OCI-LY3 (cell line): ENCODE measurements at regions not wholly inside any gene's neighbourhood (a gene's known extent, or its start where the extent isn't known, plus 50 kb on each side); places are given as distances from the start of the nearest gene placed in this dataset.
A peak's percentile ranks its signal among the peaks of the same experiment; 100 is the strongest.

ENCODE experiments used
- H2AFZ ChIP-seq: fragments of 200-600, 300-600 bp; shearing (Covaris generic); 2 replicates; pipeline ENCODE4 v1.6.0; 2014; ENCODE audit warnings: antibody characterized with exemption, low read depth, low read length
- H3K27ac ChIP-seq: fragments of 200-600, 300-600 bp; sonication (generic); 2 replicates; pipeline ENCODE4 v1.5.1; 2014; ENCODE audit warnings: mild to moderate bottlenecking, low read length, moderate library complexity, mixed read lengths
- H3K27me3 ChIP-seq: fragments of 200-600, 300-600 bp; sonication (generic); 2 replicates; pipeline ENCODE4 v1.6.1; 2014; ENCODE audit warnings: low read depth, low read length, mixed read lengths
- H3K36me3 ChIP-seq: fragments of 200-600, 300-600 bp; sonication (generic); replicated peaks from 2 replicates; pipeline ENCODE3; 2014; ENCODE audit warnings: low read depth, low read length, mixed read lengths
- H3K4me1 ChIP-seq: fragments of 300-600, 200-600 bp; sonication (generic); 2 replicates; pipeline ENCODE4 v1.6.1; 2014; ENCODE audit warnings: low read length, mixed read lengths
- H3K4me2 ChIP-seq: fragments of 200-600, 300-600 bp; sonication (generic); 2 replicates; pipeline ENCODE4 v1.6.1; 2014; ENCODE audit warnings: low read length, mixed read lengths
- H3K4me3 ChIP-seq: fragments of 300-600, 200-600 bp; sonication (generic); 2 replicates; pipeline ENCODE4 v1.5.1; 2014; ENCODE audit warnings: antibody characterized with exemption, mild to moderate bottlenecking, low read length, moderate library complexity
- H3K79me2 ChIP-seq: fragments of 300-600, 200-600 bp; shearing (Covaris generic); 2 replicates; pipeline ENCODE4 v1.6.1; 2014; ENCODE audit warnings: mild to moderate bottlenecking, low read length, mixed read lengths
- H3K9ac ChIP-seq: fragments of 300-600, 200-600 bp; shearing (Covaris generic); 2 replicates; pipeline ENCODE4 v1.6.0; 2014; ENCODE audit warnings: mild to moderate bottlenecking, low read length, moderate library complexity
- H3K9me3 ChIP-seq: fragments of 200-600, 300-600 bp; shearing (Covaris generic); 2 replicates; pipeline ENCODE4 v1.6.1; 2014; ENCODE audit warnings: low read length, mixed read lengths; ENCODE audit not compliant: insufficient read depth
- H4K20me1 ChIP-seq: fragments of 200-600, 300-600 bp; sonication (generic); 2 replicates; pipeline ENCODE4 v1.6.1; 2016; ENCODE audit warnings: low read length, mixed read lengths; ENCODE audit not compliant: insufficient read depth
- CTCF ChIP-seq: fragments of 200-600, 300-600 bp; sonication (generic); IDR thresholded peaks from 2 replicates; pipeline ENCODE4 v1.5.1; 2014; ENCODE audit warnings: antibody characterized with exemption, low read length, low read depth
- EZH2phosphoT487 ChIP-seq: fragments of 200-600 bp; shearing (Covaris generic); IDR thresholded peaks from 2 replicates; pipeline ENCODE4 v1.6.1; 2018; ENCODE audit warnings: antibody characterized with exemption, mixed run types, low read depth

GRCh38 chr12:13547283-13547682 lies 350.8 kb downstream of the EMP1 start:
- H3K4me2 ChIP-seq, result no peak overlapping the region
- H3K27me3 ChIP-seq, result peaks cover 96% of the 10 kb centered on the region
- no peak overlapping the region for H3K27ac ChIP-seq
- H3K4me1 ChIP-seq, result peaks cover 7% of the 10 kb centered on the region; the same call in 1 of the 2 replicates
- no peak overlapping the region for H2AFZ ChIP-seq
- H3K79me2 ChIP-seq, result no peaks in the 10 kb centered on the region
- no peak overlapping the region for H3K9ac ChIP-seq
- no peak overlapping the region for H3K4me3 ChIP-seq
- no peaks in the 10 kb centered on the region for H3K36me3 ChIP-seq
- TF ChIP-seq CTCF (no peak), EZH2phosphoT487 (no peak)
- H4K20me1 ChIP-seq, result peaks cover 15% of the 10 kb centered on the region; the same call in 1 of the 2 replicates
- H3K9me3 ChIP-seq, result no peaks in the 10 kb centered on the region

- Histone ChIP-seq H3K36me3 (no peaks in the 10 kb centered on the region), H3K27ac (no peak overlapping the region), H3K9me3 (no peaks in the 10 kb centered on the region), H4K20me1 (peaks cover 15% of the 10 kb centered on the region; the same call in 1 of the 2 replicates), H3K4me3 (no peak overlapping the region), H2AFZ (no peak overlapping the region), H3K27me3 (peaks cover 96% of the 10 kb centered on the region), H3K79me2 (no peaks in the 10 kb centered on the region), H3K9ac (no peak overlapping the region), H3K4me1 (peaks cover 7% of the 10 kb centered on the region; the same call in 1 of the 2 replicates), H3K4me2 (no peak overlapping the region)
- no peak for TF ChIP-seq EZH2phosphoT487
- TF ChIP-seq CTCF, result no peak
Observed at GRCh38 chr12:13546231-13546630, 349.7 kb downstream of the EMP1 start.

GRCh38 chr12:13539051-13539450 lies 342.5 kb downstream of the EMP1 start:
- H4K20me1 ChIP-seq, result peaks cover 37% of the 10 kb centered on the region; the same call in 1 of the 2 replicates
- H3K4me1 ChIP-seq, result peaks cover 32% of the 10 kb centered on the region
- H3K9me3 ChIP-seq, result no peaks in the 10 kb centered on the region
- no peak overlapping the region for H3K9ac ChIP-seq
- no peaks in the 10 kb centered on the region for H3K79me2 ChIP-seq
- H3K27ac ChIP-seq, result no peak overlapping the region
- H3K4me2 ChIP-seq, result no peak overlapping the region
- H3K27me3 ChIP-seq, result peaks cover 82% of the 10 kb centered on the region
- H3K36me3 ChIP-seq, result no peaks in the 10 kb centered on the region
- H2AFZ ChIP-seq, result no peak overlapping the region
- H3K4me3 ChIP-seq, result no peak overlapping the region
- TF ChIP-seq CTCF, result no peak

- no peak overlapping the region for H3K27ac ChIP-seq
- no peak overlapping the region for H3K4me3 ChIP-seq
- no peak overlapping the region for H3K9ac ChIP-seq
- peaks cover 81% of the 10 kb centered on the region for H3K27me3 ChIP-seq
- H2AFZ ChIP-seq, result no peak overlapping the region
- H4K20me1 ChIP-seq, result peaks cover 35% of the 10 kb centered on the region; the same call in 1 of the 2 replicates
- TF ChIP-seq EZH2phosphoT487, result no peak
- TF ChIP-seq CTCF, result no peak
- H3K4me1 ChIP-seq, result peaks cover 32% of the 10 kb centered on the region
- peak overlapping the region; percentile 86 for H3K4me2 ChIP-seq
- no peaks in the 10 kb centered on the region for H3K79me2 ChIP-seq
- no peaks in the 10 kb centered on the region for H3K9me3 ChIP-seq
- H3K36me3 ChIP-seq, result no peaks in the 10 kb centered on the region
Observed at GRCh38 chr12:13538136-13538535, 341.6 kb downstream of the EMP1 start.
